HG03108 (cell line): ENCODE measurements at regions not wholly inside any gene's neighbourhood (a gene's known extent, or its start where the extent isn't known, plus 50 kb on each side); places are given as distances from the start of the nearest gene placed in this dataset.
"Not testable (repeated sequence)": the region's sequence is repeated elsewhere in the genome, so short reads cannot be mapped to it uniquely, and the experiment has no call there.

Experiments used
- ATAC-seq: cut with Tn5 transposase; IDR thresholded peaks from one replicate; pipeline ENCODE4 v1.9.1; 2021; ENCODE audit warnings: moderate library complexity; ENCODE audit not compliant: unreplicated experiment

- not testable (repeated sequence) for ATAC-seq
Measured at GRCh38 chr5:92610435-92610834, 970.6 kb downstream of the NR2F1-AS1 start.

GRCh38 chr5:92605591-92605990 is 975.4 kb downstream of the NR2F1-AS1 start:
- no peak for ATAC-seq

GRCh38 chr5:92599217-92599810 is 981.7 kb downstream of the NR2F1-AS1 start:
- ATAC-seq = no peak

GRCh38 chr5:92594031-92594430 is 987.0 kb downstream of the NR2F1-AS1 start:
- ATAC-seq = no peak

- no peak for ATAC-seq
Measured at GRCh38 chr5:92588876-92589275, 992.1 kb downstream of the NR2F1-AS1 start.

GRCh38 chr5:92581690-92582089 is 999.3 kb downstream of the NR2F1-AS1 start:
- ATAC-seq = no peak

- ATAC-seq = no peak
Measured at GRCh38 chr5:92581249-92581648, 999.8 kb downstream of the NR2F1-AS1 start.

GRCh38 chr5:92580814-92581213 is 1000.2 kb downstream of the NR2F1-AS1 start:
- no peak for ATAC-seq

- ATAC-seq = no peak
Measured at GRCh38 chr5:92574023-92574422, 1007.0 kb downstream of the NR2F1-AS1 start.

GRCh38 chr5:92568522-92568921 is 1012.5 kb downstream of the NR2F1-AS1 start:
- ATAC-seq = no peak

- no peak for ATAC-seq
Measured at GRCh38 chr5:92567831-92568450, 1013.1 kb downstream of the NR2F1-AS1 start.

- ATAC-seq = no peak
Measured at GRCh38 chr5:92566113-92566786, 1014.8 kb downstream of the NR2F1-AS1 start.

- no peak for ATAC-seq
Measured at GRCh38 chr5:92565673-92566072, 1015.3 kb downstream of the NR2F1-AS1 start.

GRCh38 chr5:92562065-92562464 is 1019.0 kb downstream of the NR2F1-AS1 start:
- ATAC-seq = no peak

- ATAC-seq = no peak
Measured at GRCh38 chr5:92561411-92561959, 1019.5 kb downstream of the NR2F1-AS1 start.

- no peak for ATAC-seq
Measured at GRCh38 chr5:92560698-92561401, 1020.2 kb downstream of the NR2F1-AS1 start.

- no peak for ATAC-seq
Measured at GRCh38 chr5:92559781-92560180, 1021.2 kb downstream of the NR2F1-AS1 start.

- no peak for ATAC-seq
Measured at GRCh38 chr5:92559331-92559730, 1021.7 kb downstream of the NR2F1-AS1 start.

- ATAC-seq = no peak
Measured at GRCh38 chr5:92556747-92557146, 1024.3 kb downstream of the NR2F1-AS1 start.

GRCh38 chr5:92554447-92555085 is 1026.5 kb downstream of the NR2F1-AS1 start:
- ATAC-seq = no peak

GRCh38 chr5:92553326-92553725 is 1027.7 kb downstream of the NR2F1-AS1 start:
- no peak for ATAC-seq
